ENCODE measurements at regions not wholly inside any gene's neighbourhood (a gene's known extent, or its start where the extent isn't known, plus 50 kb on each side); places are given as distances from the start of the nearest gene placed in this dataset.

DNA sequence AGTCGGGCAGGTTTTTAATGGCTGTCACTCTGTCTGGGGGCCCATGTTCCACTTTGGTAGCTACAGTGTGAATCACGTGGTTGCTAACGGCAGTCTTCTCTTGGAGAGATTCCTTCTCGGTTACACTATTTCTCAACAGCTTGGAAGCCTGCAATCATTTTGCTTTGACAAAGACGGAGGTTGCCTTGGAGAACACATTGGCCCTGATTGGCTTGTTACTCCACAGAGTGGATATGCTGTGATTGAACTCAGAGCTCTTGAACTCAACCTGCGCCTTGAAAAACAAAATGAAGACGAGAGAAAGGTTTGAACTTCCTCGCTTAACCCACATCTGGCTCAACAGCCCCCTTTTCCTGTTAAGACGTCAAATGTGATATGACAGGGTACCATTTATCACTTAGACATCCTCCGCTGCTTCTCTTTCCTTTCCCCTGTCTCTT is 218.9 kb downstream of the MAF start:
- H3K27me3 Mint-ChIP-seq (ENCODE audit: insufficient read depth, low read depth, poor library complexity) = no peaks in the 10 kb centered on the region
- Histone ChIP-seq H3K4me2 (no peak overlapping the region), H3K79me2 (replicated peaks; ENCODE audit: insufficient read depth) (no peaks in the 10 kb centered on the region), H3K27ac (ENCODE audit: low read depth) (no peak overlapping the region), H3K27me3 (ENCODE audit: insufficient read depth) (no peaks in the 10 kb centered on the region), H2AFZ (peak overlapping the region; percentile 76; the same call in 1 of the 2 replicates), H3K36me3 (ENCODE audit: insufficient read depth) (no peaks in the 10 kb centered on the region), H3K4me1 (ENCODE audit: insufficient read depth) (no peaks in the 10 kb centered on the region), H4K20me1 (replicated peaks; ENCODE audit: insufficient read depth) (no peaks in the 10 kb centered on the region), H3K4me3 (no peak overlapping the region), H3F3A (replicated peaks; ENCODE audit: low read depth) (no peaks in the 10 kb centered on the region), H3K9me2 (ENCODE audit: insufficient read depth) (no peaks in the 10 kb centered on the region; the same call in 1 of the 2 replicates)
- H3K27ac Mint-ChIP-seq = no peak overlapping the region
- no peaks in the 10 kb centered on the region for H3K4me1 Mint-ChIP-seq
- no peak for TF ChIP-seq REST (IDR thresholded peaks at IDR 0.05; ENCODE audit: unreplicated experiment)
- TF ChIP-seq CTCF (conservative IDR thresholded peaks at IDR 0.05; ENCODE audit: low read depth in 2 of 2) = no peak
- TF ChIP-seq POLR2AphosphoS5 (IDR thresholded peaks at IDR 0.05; ENCODE audit: low read depth) = no peak
- TF ChIP-seq, protein P1, sequence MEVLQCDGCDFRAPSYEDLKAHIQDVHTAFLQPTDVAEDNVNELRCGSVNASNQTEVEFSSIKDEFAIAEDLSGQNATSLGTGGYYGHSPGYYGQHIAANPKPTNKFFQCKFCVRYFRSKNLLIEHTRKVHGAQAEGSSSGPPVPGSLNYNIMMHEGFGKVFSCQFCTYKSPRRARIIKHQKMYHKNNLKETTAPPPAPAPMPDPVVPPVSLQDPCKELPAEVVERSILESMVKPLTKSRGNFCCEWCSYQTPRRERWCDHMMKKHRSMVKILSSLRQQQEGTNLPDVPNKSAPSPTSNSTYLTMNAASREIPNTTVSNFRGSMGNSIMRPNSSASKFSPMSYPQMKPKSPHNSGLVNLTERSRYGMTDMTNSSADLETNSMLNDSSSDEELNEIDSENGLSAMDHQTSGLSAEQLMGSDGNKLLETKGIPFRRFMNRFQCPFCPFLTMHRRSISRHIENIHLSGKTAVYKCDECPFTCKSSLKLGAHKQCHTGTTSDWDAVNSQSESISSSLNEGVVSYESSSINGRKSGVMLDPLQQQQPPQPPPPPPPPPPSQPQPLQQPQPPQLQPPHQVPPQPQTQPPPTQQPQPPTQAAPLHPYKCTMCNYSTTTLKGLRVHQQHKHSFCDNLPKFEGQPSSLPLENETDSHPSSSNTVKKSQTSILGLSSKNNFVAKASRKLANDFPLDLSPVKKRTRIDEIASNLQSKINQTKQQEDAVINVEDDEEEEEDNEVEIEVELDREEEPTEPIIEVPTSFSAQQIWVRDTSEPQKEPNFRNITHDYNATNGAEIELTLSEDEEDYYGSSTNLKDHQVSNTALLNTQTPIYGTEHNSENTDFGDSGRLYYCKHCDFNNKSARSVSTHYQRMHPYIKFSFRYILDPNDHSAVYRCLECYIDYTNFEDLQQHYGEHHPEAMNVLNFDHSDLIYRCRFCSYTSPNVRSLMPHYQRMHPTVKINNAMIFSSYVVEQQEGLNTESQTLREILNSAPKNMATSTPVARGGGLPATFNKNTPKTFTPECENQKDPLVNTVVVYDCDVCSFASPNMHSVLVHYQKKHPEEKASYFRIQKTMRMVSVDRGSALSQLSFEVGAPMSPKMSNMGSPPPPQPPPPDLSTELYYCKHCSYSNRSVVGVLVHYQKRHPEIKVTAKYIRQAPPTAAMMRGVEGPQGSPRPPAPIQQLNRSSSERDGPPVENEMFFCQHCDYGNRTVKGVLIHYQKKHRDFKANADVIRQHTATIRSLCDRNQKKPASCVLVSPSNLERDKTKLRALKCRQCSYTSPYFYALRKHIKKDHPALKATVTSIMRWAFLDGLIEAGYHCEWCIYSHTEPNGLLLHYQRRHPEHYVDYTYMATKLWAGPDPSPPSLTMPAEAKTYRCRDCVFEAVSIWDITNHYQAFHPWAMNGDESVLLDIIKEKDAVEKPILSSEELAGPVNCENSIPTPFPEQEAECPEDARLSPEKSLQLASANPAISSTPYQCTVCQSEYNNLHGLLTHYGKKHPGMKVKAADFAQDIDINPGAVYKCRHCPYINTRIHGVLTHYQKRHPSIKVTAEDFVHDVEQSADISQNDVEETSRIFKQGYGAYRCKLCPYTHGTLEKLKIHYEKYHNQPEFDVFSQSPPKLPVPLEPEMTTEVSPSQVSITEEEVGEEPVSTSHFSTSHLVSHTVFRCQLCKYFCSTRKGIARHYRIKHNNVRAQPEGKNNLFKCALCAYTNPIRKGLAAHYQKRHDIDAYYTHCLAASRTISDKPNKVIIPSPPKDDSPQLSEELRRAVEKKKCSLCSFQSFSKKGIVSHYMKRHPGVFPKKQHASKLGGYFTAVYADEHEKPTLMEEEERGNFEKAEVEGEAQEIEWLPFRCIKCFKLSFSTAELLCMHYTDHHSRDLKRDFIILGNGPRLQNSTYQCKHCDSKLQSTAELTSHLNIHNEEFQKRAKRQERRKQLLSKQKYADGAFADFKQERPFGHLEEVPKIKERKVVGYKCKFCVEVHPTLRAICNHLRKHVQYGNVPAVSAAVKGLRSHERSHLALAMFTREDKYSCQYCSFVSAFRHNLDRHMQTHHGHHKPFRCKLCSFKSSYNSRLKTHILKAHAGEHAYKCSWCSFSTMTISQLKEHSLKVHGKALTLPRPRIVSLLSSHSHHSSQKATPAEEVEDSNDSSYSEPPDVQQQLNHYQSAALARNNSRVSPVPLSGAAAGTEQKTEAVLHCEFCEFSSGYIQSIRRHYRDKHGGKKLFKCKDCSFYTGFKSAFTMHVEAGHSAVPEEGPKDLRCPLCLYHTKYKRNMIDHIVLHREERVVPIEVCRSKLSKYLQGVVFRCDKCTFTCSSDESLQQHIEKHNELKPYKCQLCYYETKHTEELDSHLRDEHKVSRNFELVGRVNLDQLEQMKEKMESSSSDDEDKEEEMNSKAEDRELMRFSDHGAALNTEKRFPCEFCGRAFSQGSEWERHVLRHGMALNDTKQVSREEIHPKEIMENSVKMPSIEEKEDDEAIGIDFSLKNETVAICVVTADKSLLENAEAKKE (CRISPR knock-in tag; IDR thresholded peaks at IDR 0.05) = no peak
- TF ChIP-seq STAT1 (IDR thresholded peaks at IDR 0.05; ENCODE audit: unreplicated experiment) = no peak
- TF ChIP-seq ZNF114 (CRISPR knock-in tag; IDR thresholded peaks at IDR 0.05) = no peak
- TF ChIP-seq, protein P2, sequence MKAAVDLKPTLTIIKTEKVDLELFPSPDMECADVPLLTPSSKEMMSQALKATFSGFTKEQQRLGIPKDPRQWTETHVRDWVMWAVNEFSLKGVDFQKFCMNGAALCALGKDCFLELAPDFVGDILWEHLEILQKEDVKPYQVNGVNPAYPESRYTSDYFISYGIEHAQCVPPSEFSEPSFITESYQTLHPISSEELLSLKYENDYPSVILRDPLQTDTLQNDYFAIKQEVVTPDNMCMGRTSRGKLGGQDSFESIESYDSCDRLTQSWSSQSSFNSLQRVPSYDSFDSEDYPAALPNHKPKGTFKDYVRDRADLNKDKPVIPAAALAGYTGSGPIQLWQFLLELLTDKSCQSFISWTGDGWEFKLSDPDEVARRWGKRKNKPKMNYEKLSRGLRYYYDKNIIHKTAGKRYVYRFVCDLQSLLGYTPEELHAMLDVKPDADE (IDR thresholded peaks at IDR 0.05) = no peak
- TF ChIP-seq EZH2 (IDR thresholded peaks at IDR 0.05; ENCODE audit: low read depth, unreplicated experiment) = no peak
- no peak for TF ChIP-seq CREB1 (CRISPR knock-in tag; IDR thresholded peaks at IDR 0.05; ENCODE audit: low read depth)
- no peak for TF ChIP-seq JUNB (IDR thresholded peaks at IDR 0.05; ENCODE audit: unreplicated experiment)
- no peak for TF ChIP-seq ZNF331 (CRISPR knock-in tag; IDR thresholded peaks at IDR 0.05; ENCODE audit: low read depth)
- no peak for TF ChIP-seq NANOG (IDR thresholded peaks at IDR 0.05; ENCODE audit: borderline replicate concordance)
- TF ChIP-seq EZH2phosphoT487 (IDR thresholded peaks at IDR 0.05; ENCODE audit: unreplicated experiment) = no peak
- DNase-seq (ENCODE audit: low spot score) = peak; percentile 9
- peaks cover 8% of the 10 kb centered on the region; the same call in 2 of the 3 replicates for H3K36me3 Mint-ChIP-seq (ENCODE audit: low read depth)
- H3K4me3 Mint-ChIP-seq = no peak overlapping the region
- ATAC-seq = no peak
- peaks cover 13% of the 10 kb centered on the region for H3K9me3 Mint-ChIP-seq
